Lower leg skin (tissue), 4 donors: ENCODE measurements at regions not wholly inside any gene's neighbourhood (a gene's known extent, or its start where the extent isn't known, plus 50 kb on each side); places are given as distances from the start of the nearest gene placed in this dataset.

Source experiments
- DNase-seq, 2 donors: peaks; one replicate each; pipeline ENCODE4 v3.0.0-alpha.2; 2019; ENCODE audit warnings: low spot score in 2 of 2
- H3K4me3 ChIP-seq: fragments of 200-600 bp; sonication (generic); 2 replicates; pipeline ENCODE4 v1.5.1; 2017; ENCODE audit warnings: mild to moderate bottlenecking, low read depth; ENCODE audit not compliant: poor library complexity, severe bottlenecking
- CTCF ChIP-seq, 3 donors: fragments of 450-650 bp; IDR thresholded peaks; one replicate each; pipeline ENCODE4 v1.5.1; 2016; ENCODE audit warnings: antibody characterized with exemption in 3 of 3, mild to moderate bottlenecking in 3 of 3, moderate library complexity in 2 of 3
- POLR2A ChIP-seq, 2 donors: fragments of 450-650 bp; IDR thresholded peaks; one replicate each; pipeline ENCODE4 v1.6.1; 2016 to 2017; ENCODE audit warnings: antibody characterized with exemption in 2 of 2, mild to moderate bottlenecking in 1 of 2, moderate library complexity in 1 of 2
- WGBS, 2 donors: methylation state at CpG; one replicate each; pipeline ENCODE4 v1.1.5; 2018; 5-methylcytosine and 5-hydroxymethylcytosine counted together
- intact Hi-C: fragments of 100-400 bp; cut with DNase I; formaldehyde crosslinking; loops from one replicate; pipeline ENCODE4 v1.15.0; 2023; ENCODE audit warnings: low total_unique reads

DNA sequence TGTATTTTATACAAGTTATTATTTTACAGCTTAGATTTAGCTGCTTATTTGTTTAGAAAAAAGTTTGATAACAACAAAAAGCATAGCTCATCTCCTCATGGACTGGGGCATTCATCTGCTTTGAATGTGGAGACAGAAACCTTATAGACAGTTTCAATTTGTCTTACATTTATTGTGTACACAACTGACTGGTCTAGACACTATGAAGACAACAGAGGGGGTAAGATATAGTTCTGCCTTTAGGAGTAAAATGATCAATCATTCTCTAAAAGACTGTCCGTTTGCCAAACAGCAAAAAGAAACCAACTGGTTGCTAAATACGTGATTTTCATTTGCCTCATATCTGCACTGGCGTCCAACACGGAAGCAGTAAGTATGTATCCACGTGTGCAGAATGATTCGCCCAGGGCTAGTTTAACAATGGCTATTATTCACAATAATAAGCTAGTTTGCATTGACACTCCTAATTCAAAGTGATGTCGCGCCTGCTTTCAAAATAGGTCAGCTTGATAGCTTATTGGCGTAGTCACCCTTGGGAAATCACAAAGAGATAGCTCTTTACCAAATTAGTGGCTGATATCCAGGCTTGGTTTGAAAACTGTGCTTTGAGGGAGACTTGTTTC lies 153.6 kb downstream of the BMP2 start:
- intact Hi-C loops: no loop called here
- DNase-seq: no peak
- 53 to 58% methylated on average over 9 of the region's 9 CpGs for WGBS, 2 donors
- no peak overlapping the region for H3K4me3 ChIP-seq
- TF ChIP-seq POLR2A (IDR thresholded peaks at IDR 0.05) (no peak), CTCF (IDR thresholded peaks at IDR 0.05) (no peak)

- intact Hi-C loops: no loop called here
- WGBS, 2 donors: 44 to 58% methylated on average over 1 of the region's 1 CpG
- TF ChIP-seq POLR2A (IDR thresholded peaks at IDR 0.05): no peak
- no peak overlapping the region for H3K4me3 ChIP-seq
- no peak for DNase-seq
Measured at GRCh38 chr20:6921717-6922386, 154.4 kb downstream of the BMP2 start.

DNA sequence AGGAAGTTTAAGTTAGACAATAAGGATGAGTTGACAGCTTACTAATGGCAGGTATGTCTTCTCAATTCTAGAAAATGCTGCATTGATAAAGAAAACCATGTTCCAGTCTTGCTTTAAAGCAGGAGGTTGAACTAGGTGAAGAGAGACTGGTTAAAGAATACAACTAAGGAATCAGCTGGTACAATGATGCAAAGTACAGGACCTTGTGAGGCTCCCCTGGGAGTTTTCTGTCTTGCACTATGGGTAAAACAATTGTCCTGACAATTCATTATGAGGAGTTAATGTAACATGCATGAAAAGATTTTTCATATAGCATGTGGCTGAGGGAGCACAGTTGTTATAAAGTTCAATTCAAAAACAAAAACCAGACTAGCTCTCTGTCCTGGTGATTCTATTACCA lies 157.2 kb downstream of the BMP2 start:
- intact Hi-C loops: no loop called here
- TF ChIP-seq POLR2A (IDR thresholded peaks at IDR 0.05) (no peak), CTCF (IDR thresholded peaks at IDR 0.05) (no peak)
- no peak overlapping the region for H3K4me3 ChIP-seq
- DNase-seq: no peak

DNA sequence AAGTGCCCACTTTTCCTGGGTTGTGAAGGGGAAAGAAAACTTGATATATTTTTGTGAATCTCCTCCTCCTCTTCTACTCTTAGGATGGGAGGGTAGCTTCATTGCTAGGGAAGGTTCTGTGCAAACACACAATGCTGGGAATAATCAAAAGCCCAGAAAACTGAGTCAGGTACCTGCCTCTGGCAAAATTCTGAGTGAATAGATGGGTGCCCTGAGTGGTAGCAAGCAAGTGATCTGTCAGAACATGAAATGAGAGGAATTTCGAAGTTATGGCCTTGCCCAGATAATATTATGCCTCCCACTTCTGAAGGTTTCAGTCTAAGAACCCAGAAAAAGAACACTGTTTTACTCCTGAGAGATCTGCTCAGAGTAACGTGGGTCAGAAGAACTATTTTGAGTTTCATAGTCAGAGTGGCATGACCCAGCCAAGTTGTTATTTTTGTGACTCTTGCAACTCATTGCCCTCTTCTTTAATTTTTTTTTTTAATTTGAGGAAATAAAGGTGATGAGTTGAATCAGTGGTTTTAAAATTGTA lies 158.3 kb downstream of the BMP2 start:
- WGBS, 2 donors: 26 to 28% methylated on average over 2 of the region's 2 CpGs
- DNase-seq: no peak
- no peak for TF ChIP-seq POLR2A (IDR thresholded peaks at IDR 0.05)
- no peak for TF ChIP-seq CTCF (IDR thresholded peaks at IDR 0.05)
- intact Hi-C loops: no loop called here
- H3K4me3 ChIP-seq: no peak overlapping the region

- no peak overlapping the region for H3K4me3 ChIP-seq
- DNase-seq: no peak
- intact Hi-C loops: no loop called here
- 51 to 64% methylated on average over 5 of the region's 5 CpGs for WGBS, 2 donors
- TF ChIP-seq POLR2A (IDR thresholded peaks at IDR 0.05) (no peak), CTCF (IDR thresholded peaks at IDR 0.05) (no peak)
Measured at GRCh38 chr20:6940048-6940447, 172.6 kb downstream of the BMP2 start.

- H3K4me3 ChIP-seq: no peak overlapping the region
- DNase-seq: no peak
- intact Hi-C loops: no loop called here
- TF ChIP-seq POLR2A (IDR thresholded peaks at IDR 0.05) (no peak), CTCF (IDR thresholded peaks at IDR 0.05) (no peak)
- WGBS, 2 donors: 33 to 38% methylated on average over 2 of the region's 2 CpGs
Measured at GRCh38 chr20:6940876-6941275, 173.4 kb downstream of the BMP2 start.
